CD8-positive, alpha-beta memory T cell (primary cell): ENCODE measurements at regions not wholly inside any gene's neighbourhood (a gene's known extent, or its start where the extent isn't known, plus 50 kb on each side); places are given as distances from the start of the nearest gene placed in this dataset.
A peak's percentile ranks its signal among the peaks of the same experiment; 100 is the strongest.
"Not testable (repeated sequence)": the region's sequence is repeated elsewhere in the genome, so short reads cannot be mapped to it uniquely, and the experiment has no call there.

ENCODE experiments used
- CTCF ChIA-PET: fragments of 350-600 bp; sonication (Branson Sonifier 250); formaldehyde crosslinking; loops from one replicate; lab custom pipeline; 2021; ENCODE audit warnings: antibody characterized with exemption; lab: Charles Lee
- POLR2A ChIA-PET: fragments of 350-600 bp; sonication (Branson Sonifier 250); formaldehyde crosslinking; loops from one replicate; lab custom pipeline; 2021; ENCODE audit warnings: antibody characterized with exemption; lab: Charles Lee
- DNase-seq, 5 donors: peaks; one replicate each; pipeline versions ENCODE4 v3.0.0 to v3.0.0-alpha.2; 2020 to 2022; ENCODE audit warnings: mixed read lengths in 1 of 5
- H3K27ac ChIP-seq: one replicate; pipeline ENCODE4 v1.7.0; 2013; ENCODE audit warnings: low read depth, mild to moderate bottlenecking, low read length, moderate library complexity
- H3K27me3 ChIP-seq: 2 replicates; pipeline ENCODE4 v1.7.0; 2013; ENCODE audit warnings: low read length, mild to moderate bottlenecking; ENCODE audit not compliant: insufficient read depth, poor library complexity, severe bottlenecking
- H3K36me3 ChIP-seq: 2 replicates; pipeline ENCODE4 v1.7.0; 2013; ENCODE audit warnings: mild to moderate bottlenecking, low read length, moderate library complexity; ENCODE audit not compliant: insufficient read depth
- H3K4me1 ChIP-seq: 2 replicates; pipeline ENCODE4 v1.7.0; 2013; ENCODE audit warnings: mild to moderate bottlenecking, low read length, moderate library complexity; ENCODE audit not compliant: insufficient read depth
- H3K4me3 ChIP-seq: 2 replicates; pipeline ENCODE4 v1.7.0; 2013; ENCODE audit warnings: mild to moderate bottlenecking, low read length
- H3K9me3 ChIP-seq: 2 replicates; pipeline ENCODE4 v1.7.0; 2013; ENCODE audit warnings: mild to moderate bottlenecking, low read length
- H3K27ac Mint-ChIP-seq, 8 donors: one replicate each; pipeline ENCODE4 v1.8.0; 2020 to 2021; ENCODE audit warnings: mixed read lengths in 8 of 8, mild to moderate bottlenecking in 6 of 8, inconsistent platforms in 3 of 8, moderate library complexity in 3 of 8
- H3K27me3 Mint-ChIP-seq, 2 donors: one replicate each; pipeline ENCODE4 v1.8.0; 2020 to 2021; ENCODE audit warnings: mixed read lengths in 2 of 2, mild to moderate bottlenecking in 1 of 2, moderate library complexity in 1 of 2
- H3K36me3 Mint-ChIP-seq, 3 donors: one replicate each; pipeline ENCODE4 v1.8.0; 2020 to 2021; ENCODE audit warnings: mixed read lengths in 3 of 3, inconsistent platforms in 1 of 3, mild to moderate bottlenecking in 1 of 3
- H3K4me1 Mint-ChIP-seq, 3 donors: one replicate each; pipeline ENCODE4 v1.8.0; 2020 to 2021; ENCODE audit warnings: mixed read lengths in 3 of 3, inconsistent platforms in 1 of 3, mild to moderate bottlenecking in 1 of 3
- H3K4me3 Mint-ChIP-seq, 7 donors: one replicate each; pipeline ENCODE4 v1.8.0; 2020 to 2021; ENCODE audit warnings: mixed read lengths in 7 of 7, mild to moderate bottlenecking in 6 of 7, moderate library complexity in 4 of 7, inconsistent platforms in 2 of 7
- H3K9me3 Mint-ChIP-seq, 5 donors: one replicate each; pipeline ENCODE4 v1.8.0; 2020 to 2022; ENCODE audit warnings: mixed read lengths in 5 of 5, mild to moderate bottlenecking in 3 of 5, moderate library complexity in 2 of 5, inconsistent platforms in 1 of 5

DNA sequence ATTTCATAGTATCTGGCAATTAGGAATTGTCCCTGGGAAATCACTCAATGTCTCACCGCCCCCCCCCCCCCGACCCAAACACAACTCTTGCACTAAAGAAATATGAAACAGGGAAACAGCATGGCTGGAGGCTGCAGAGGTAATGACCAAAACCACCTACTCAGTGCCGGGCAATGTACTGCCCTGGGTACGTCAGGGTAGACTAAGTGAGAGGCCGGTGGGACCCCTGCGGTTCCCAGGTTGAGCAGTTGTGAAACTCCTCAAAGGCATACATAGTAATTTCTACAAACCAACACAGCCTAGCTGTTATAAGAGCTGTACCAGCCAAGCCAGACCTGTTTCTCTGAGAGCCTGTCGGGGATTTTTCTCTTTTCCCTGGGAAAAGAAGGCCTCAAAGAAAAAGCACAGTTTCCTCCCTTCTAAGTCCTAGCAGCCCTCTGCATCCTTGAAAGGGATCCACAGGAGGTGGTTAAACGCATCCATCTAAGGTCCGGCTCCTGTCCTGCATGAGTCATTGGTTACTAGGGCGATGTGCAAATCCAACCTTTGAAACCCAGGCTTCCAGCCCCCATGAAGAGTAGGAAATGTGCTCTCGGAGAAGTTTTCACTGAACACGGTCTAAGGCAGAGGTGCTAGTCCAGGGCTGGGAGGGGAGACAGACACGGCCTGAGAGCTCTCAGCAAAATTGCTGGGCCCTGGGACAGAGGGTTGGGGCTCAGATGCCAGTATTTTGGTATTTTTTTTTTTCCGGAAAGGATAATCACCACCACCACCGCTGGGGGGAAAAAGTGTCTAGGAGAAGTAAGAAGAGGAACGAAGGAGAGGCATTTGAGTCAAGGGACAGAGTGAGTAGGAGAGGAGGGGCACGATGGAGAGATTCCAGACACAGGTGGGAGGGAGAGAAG lies 172.8 kb downstream of the ATP6V0E2 start:
- H3K9me3 ChIP-seq, H3K4me1 ChIP-seq, CTCF ChIA-PET, H3K27me3 ChIP-seq, H3K4me3 ChIP-seq, POLR2A ChIA-PET, H3K36me3 ChIP-seq, DNase-seq, H3K27ac ChIP-seq, H3K36me3 Mint-ChIP-seq, H3K9me3 Mint-ChIP-seq, H3K27ac Mint-ChIP-seq: not testable (repeated sequence)
- Mint-ChIP-seq H3K27me3 (peaks cover 16 to 23% of the 10 kb centered on the region in 2 donors), H3K4me1 (peaks cover 0 to 11% (median 6%) of the 10 kb centered on the region in 3 donors), H3K4me3 (peak overlapping the region in 5 of 7 donors; percentile 23 to 68 (median 41))

DNA sequence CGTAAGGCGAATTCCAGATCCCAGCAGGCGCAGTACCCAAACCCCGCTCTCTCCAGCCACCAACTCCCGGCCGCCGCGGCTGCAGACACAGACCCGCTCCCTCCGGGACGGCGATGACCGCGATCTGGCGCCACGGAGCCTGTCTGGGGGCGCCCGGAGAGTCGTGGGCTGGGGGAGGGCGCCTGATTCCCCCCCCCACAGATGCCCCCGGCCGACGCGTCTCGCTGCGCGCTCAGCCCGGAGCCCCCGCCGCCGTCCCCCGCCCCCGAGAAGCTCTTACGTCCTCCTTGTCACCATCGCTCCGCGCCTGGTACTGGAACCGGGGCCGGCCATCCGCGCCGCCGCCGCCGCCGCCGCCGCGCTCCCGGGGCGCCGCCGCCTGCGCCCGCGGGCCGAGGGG lies 173.6 kb downstream of the ATP6V0E2 start:
- Mint-ChIP-seq H3K27me3 (peaks cover 16 to 23% of the 10 kb centered on the region in 2 donors), H3K4me3 (peak overlapping the region in 5 of 7 donors; percentile 41 to 68 (median 49)), H3K4me1 (peaks cover 0 to 11% (median 6%) of the 10 kb centered on the region in 3 donors)
- H3K27ac ChIP-seq, POLR2A ChIA-PET, H3K4me3 ChIP-seq, H3K36me3 ChIP-seq, CTCF ChIA-PET, H3K9me3 Mint-ChIP-seq, H3K27me3 ChIP-seq, H3K9me3 ChIP-seq, H3K36me3 Mint-ChIP-seq, H3K27ac Mint-ChIP-seq, H3K4me1 ChIP-seq: not testable (repeated sequence)
- peak in 1 of 5 donors; percentile 8 for DNase-seq

DNA sequence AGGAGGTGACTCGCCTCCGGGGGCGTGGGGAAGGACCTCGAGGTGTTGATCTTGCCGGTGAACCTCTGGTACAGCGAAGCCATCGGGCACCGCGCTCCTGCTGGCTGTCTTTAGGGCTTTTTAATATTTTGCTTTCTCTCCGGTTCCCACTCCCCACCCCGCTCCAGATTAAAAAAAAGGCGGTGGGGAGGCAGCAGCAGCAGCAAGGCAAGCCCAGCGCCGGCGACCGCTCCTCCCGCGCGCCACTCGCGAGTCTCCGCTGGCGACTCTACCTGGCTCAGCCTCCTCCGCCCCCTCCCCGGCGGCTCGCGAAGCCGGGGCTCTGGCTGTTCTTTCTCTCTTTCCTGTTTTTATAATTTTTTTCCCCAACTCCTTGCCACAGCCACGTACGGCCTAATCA lies 174.0 kb downstream of the ATP6V0E2 start:
- H3K27me3 ChIP-seq, CTCF ChIA-PET, POLR2A ChIA-PET, H3K36me3 Mint-ChIP-seq, H3K4me3 ChIP-seq, H3K36me3 ChIP-seq, H3K9me3 ChIP-seq, H3K27ac ChIP-seq, H3K4me1 ChIP-seq, H3K27ac Mint-ChIP-seq, H3K9me3 Mint-ChIP-seq: not testable (repeated sequence)
- Mint-ChIP-seq H3K4me3 (peak overlapping the region in 5 of 7 donors; percentile 37 to 73 (median 68)), H3K27me3 (peaks cover 16 to 23% of the 10 kb centered on the region in 2 donors), H3K4me1 (peaks cover 0 to 11% (median 8%) of the 10 kb centered on the region in 3 donors)
- DNase-seq = peak in 1 of 5 donors; percentile 29

DNA sequence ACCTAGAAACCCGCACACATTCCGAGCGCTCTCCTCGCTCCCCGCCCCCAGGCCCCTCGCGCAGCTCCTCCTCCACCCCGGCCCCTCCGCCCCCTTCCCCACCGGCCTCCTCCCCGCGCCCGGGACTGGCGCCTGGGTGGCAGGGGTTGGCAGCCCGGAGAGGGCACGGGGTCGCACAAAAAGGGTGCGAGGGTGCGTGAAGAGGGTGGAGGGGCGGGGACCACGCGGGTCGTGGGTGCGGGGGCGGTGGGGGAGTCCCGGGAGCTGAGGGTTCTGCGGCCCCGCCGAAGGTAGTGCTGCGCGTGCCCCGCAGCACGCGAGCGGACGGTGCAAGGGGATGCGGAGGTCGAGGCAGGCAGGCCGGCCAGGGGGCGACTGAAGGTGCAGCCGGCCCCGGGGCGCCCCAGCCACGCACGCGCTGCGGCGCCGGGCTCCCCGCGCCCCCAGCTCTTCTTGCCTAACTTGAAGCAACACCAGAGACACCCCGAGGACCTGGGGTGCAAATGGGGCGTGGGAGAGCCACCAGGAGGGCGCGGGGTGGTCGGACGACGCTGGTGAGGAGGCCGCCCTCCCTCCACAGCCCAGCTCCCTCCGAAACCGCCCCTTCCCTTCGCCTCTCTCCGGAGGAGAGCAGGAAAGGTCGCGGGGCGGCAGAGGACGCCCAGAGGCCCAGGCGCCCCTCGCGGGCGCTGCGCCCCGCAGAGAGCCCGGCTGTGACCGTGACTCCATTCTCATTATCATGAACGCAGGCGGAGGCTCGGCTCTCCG lies 174.7 kb downstream of the ATP6V0E2 start:
- CTCF ChIA-PET = not testable (repeated sequence)
- peak in 1 of 5 donors; percentile 19 for DNase-seq

DNA sequence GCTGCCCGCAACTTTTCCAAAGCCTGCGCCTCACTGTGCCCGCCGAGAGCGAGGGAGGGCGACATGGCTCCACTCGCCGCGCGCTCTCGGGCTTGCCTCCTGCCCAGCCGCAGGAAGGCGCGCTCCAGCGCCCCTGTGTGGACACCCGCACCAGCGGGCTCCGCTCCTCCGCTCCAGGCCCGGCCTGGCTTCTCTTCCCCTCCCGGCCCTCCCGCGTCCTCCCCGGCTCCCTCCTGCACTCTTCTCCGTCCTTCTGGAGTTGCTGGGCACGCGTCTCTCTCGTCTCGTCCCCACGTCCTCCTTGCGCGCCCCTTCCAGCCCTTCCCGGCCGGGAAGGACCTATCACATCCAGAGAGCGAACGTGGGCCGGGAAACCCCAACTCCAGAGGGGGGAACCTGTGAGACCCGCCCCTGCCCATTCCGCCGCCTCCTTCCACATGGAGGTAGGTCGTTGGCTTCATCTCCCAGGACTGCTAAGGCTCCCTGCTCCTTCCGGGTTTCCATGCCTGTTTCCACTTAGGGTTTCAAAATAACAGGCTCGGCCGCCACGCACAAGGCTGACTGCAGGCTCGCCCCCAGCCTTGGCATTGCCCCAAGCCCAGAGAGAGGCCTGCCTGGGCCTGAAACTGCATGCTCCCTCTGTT lies 175.4 kb downstream of the ATP6V0E2 start:
- H3K36me3 Mint-ChIP-seq, H3K27ac ChIP-seq, CTCF ChIA-PET, H3K4me3 ChIP-seq, POLR2A ChIA-PET, H3K4me1 ChIP-seq, DNase-seq, H3K36me3 ChIP-seq, H3K9me3 ChIP-seq, H3K9me3 Mint-ChIP-seq, H3K27me3 ChIP-seq: not testable (repeated sequence)
- Mint-ChIP-seq H3K4me3 (peak overlapping the region in 6 of 7 donors; percentile 29 to 75 (median 49)), H3K27me3 (peaks cover 22 to 29% of the 10 kb centered on the region in 2 donors), H3K27ac (peak overlapping the region in 1 of 8 donors; percentile 60), H3K4me1 (peaks cover 0 to 11% (median 8%) of the 10 kb centered on the region in 3 donors)

More for the DNA sequence above, 174.7 kb downstream of the ATP6V0E2 start:
- H3K27ac ChIP-seq, H3K27me3 ChIP-seq, H3K9me3 Mint-ChIP-seq, H3K9me3 ChIP-seq, H3K27ac Mint-ChIP-seq, H3K4me1 ChIP-seq, H3K36me3 Mint-ChIP-seq, H3K36me3 ChIP-seq, POLR2A ChIA-PET, H3K4me3 ChIP-seq: not testable (repeated sequence)
- peaks cover 0 to 11% (median 8%) of the 10 kb centered on the region in 3 donors for H3K4me1 Mint-ChIP-seq
- peak overlapping the region in 3 of 7 donors; percentile 37 to 73 (median 73) for H3K4me3 Mint-ChIP-seq
- peaks cover 18 to 23% of the 10 kb centered on the region in 2 donors for H3K27me3 Mint-ChIP-seq

DNA sequence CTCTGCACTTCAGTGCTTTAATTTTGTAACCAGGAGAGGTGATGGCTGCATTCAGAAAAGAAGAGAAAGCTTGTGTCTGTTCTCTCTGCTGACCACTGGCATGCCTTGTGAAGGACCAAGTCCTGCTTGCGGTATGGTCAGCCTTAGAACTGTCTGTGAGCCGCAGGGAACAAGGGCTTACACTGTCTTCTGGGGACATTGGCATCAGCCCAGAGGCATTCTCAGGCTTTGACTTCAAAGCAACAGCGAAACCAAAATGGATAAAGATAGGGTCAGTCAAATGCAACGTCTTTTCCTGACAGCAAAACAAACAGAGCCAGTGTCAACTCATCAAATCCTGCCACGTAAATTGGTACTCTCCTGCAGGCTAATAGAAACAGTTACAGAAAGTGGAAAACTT lies 179.6 kb downstream of the ATP6V0E2 start:
- H3K9me3 Mint-ChIP-seq, H3K27ac Mint-ChIP-seq, H3K36me3 Mint-ChIP-seq, CTCF ChIA-PET, H3K4me3 Mint-ChIP-seq, H3K9me3 ChIP-seq, DNase-seq, POLR2A ChIA-PET, H3K27ac ChIP-seq, H3K4me1 ChIP-seq, H3K27me3 ChIP-seq, H3K4me3 ChIP-seq, H3K36me3 ChIP-seq, H3K4me1 Mint-ChIP-seq: not testable (repeated sequence)
- peaks cover 11 to 23% of the 10 kb centered on the region in 2 donors for H3K27me3 Mint-ChIP-seq

DNA sequence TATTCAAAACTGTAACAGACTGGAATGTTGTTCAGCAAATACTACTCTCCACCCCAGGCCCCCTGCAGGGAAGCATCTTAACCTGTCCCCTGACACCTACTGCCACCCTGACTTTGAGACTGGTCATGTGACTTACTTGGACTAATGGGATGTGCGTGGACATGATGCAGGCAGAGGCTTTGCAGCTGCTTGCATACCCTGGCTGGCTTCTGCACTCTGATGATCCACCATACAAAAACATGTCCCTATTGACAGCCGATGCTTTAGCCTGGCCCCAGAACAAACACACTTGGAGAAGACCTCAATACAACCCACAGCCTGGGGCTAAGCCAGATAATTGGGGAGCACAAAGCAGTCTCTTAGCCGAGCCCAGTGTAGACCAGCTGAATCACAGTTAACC lies 180.5 kb downstream of the ATP6V0E2 start:
- H3K27ac ChIP-seq, H3K36me3 ChIP-seq, H3K27ac Mint-ChIP-seq, H3K4me1 Mint-ChIP-seq, H3K4me1 ChIP-seq, DNase-seq, H3K9me3 ChIP-seq, H3K4me3 ChIP-seq, H3K27me3 ChIP-seq, POLR2A ChIA-PET, H3K36me3 Mint-ChIP-seq, CTCF ChIA-PET, H3K9me3 Mint-ChIP-seq, H3K4me3 Mint-ChIP-seq: not testable (repeated sequence)
- H3K27me3 Mint-ChIP-seq = peaks cover 10 to 21% of the 10 kb centered on the region in 2 donors
